ENCODE measurements at regions not wholly inside any gene's neighbourhood (a gene's known extent, or its start where the extent isn't known, plus 50 kb on each side); places are given as distances from the start of the nearest gene placed in this dataset.

- no peak overlapping the region for H3K27ac ChIP-seq (ENCODE audit: low read depth, low read length)
- no peak overlapping the region for H3K9ac ChIP-seq (ENCODE audit: low read length)
- peaks cover 31% of the 10 kb centered on the region; the same call in 1 of the 2 replicates for H3K27me3 ChIP-seq (ENCODE audit: control insufficient read depth, insufficient read depth, low read length)
- no peaks in the 10 kb centered on the region for H3K9me3 ChIP-seq (ENCODE audit: control insufficient read depth, insufficient read depth, low read depth, low read length)
- no peaks in the 10 kb centered on the region for H3K36me3 ChIP-seq (ENCODE audit: control insufficient read depth, insufficient read depth, low read length)
- peak overlapping the region; percentile 29 for H3K4me3 ChIP-seq (ENCODE audit: low read depth, low read length)
- peaks cover 16% of the 10 kb centered on the region for H3K4me1 ChIP-seq (ENCODE audit: control insufficient read depth, insufficient read depth, low read length)
Measured at GRCh38 chr15:70451821-70452653, 311.3 kb downstream of the UACA start.

GRCh38 chr15:70450142-70450443 lies 313.3 kb downstream of the UACA start:
- Histone ChIP-seq H3K36me3 (ENCODE audit: control insufficient read depth, insufficient read depth, low read length) (no peaks in the 10 kb centered on the region), H3K9me3 (ENCODE audit: control insufficient read depth, insufficient read depth, low read depth, low read length) (no peaks in the 10 kb centered on the region), H3K27ac (ENCODE audit: low read depth, low read length) (no peak overlapping the region), H3K27me3 (ENCODE audit: control insufficient read depth, insufficient read depth, low read length) (peaks cover 31% of the 10 kb centered on the region; the same call in 1 of the 2 replicates), H3K4me3 (ENCODE audit: low read depth, low read length) (no peak overlapping the region), H3K4me1 (ENCODE audit: control insufficient read depth, insufficient read depth, low read length) (peaks cover 16% of the 10 kb centered on the region), H3K9ac (ENCODE audit: low read length) (no peak overlapping the region)

GRCh38 chr15:70449311-70450141 lies 313.8 kb downstream of the UACA start:
- no peaks in the 10 kb centered on the region for H3K36me3 ChIP-seq (ENCODE audit: control insufficient read depth, insufficient read depth, low read length)
- H3K4me3 ChIP-seq (ENCODE audit: low read depth, low read length): no peak overlapping the region
- H3K27ac ChIP-seq (ENCODE audit: low read depth, low read length): no peak overlapping the region
- no peak overlapping the region for H3K9ac ChIP-seq (ENCODE audit: low read length)
- peaks cover 31% of the 10 kb centered on the region; the same call in 1 of the 2 replicates for H3K27me3 ChIP-seq (ENCODE audit: control insufficient read depth, insufficient read depth, low read length)
- no peaks in the 10 kb centered on the region for H3K9me3 ChIP-seq (ENCODE audit: control insufficient read depth, insufficient read depth, low read depth, low read length)
- peaks cover 16% of the 10 kb centered on the region for H3K4me1 ChIP-seq (ENCODE audit: control insufficient read depth, insufficient read depth, low read length)

- peaks cover 33% of the 10 kb centered on the region for H3K27me3 ChIP-seq (ENCODE audit: control insufficient read depth, insufficient read depth, low read length)
- H3K27ac ChIP-seq (ENCODE audit: low read depth, low read length): no peak overlapping the region
- peaks cover 24% of the 10 kb centered on the region for H3K4me1 ChIP-seq (ENCODE audit: control insufficient read depth, insufficient read depth, low read length)
- no peak overlapping the region for H3K9ac ChIP-seq (ENCODE audit: low read length)
- H3K4me3 ChIP-seq (ENCODE audit: low read depth, low read length): no peak overlapping the region
- H3K9me3 ChIP-seq (ENCODE audit: control insufficient read depth, insufficient read depth, low read depth, low read length): no peaks in the 10 kb centered on the region
- H3K36me3 ChIP-seq (ENCODE audit: control insufficient read depth, insufficient read depth, low read length): no peaks in the 10 kb centered on the region
Measured at GRCh38 chr15:70447928-70448698, 315.2 kb downstream of the UACA start.

GRCh38 chr15:70447521-70447920 lies 315.8 kb downstream of the UACA start:
- Histone ChIP-seq H3K4me3 (ENCODE audit: low read depth, low read length) (no peak overlapping the region), H3K36me3 (ENCODE audit: control insufficient read depth, insufficient read depth, low read length) (no peaks in the 10 kb centered on the region), H3K4me1 (ENCODE audit: control insufficient read depth, insufficient read depth, low read length) (peaks cover 27% of the 10 kb centered on the region), H3K27me3 (ENCODE audit: control insufficient read depth, insufficient read depth, low read length) (peaks cover 39% of the 10 kb centered on the region), H3K9ac (ENCODE audit: low read length) (no peak overlapping the region), H3K9me3 (ENCODE audit: control insufficient read depth, insufficient read depth, low read depth, low read length) (no peaks in the 10 kb centered on the region), H3K27ac (ENCODE audit: low read depth, low read length) (no peak overlapping the region)

GRCh38 chr15:70447081-70447480 lies 316.3 kb downstream of the UACA start:
- peaks cover 42% of the 10 kb centered on the region for H3K27me3 ChIP-seq (ENCODE audit: control insufficient read depth, insufficient read depth, low read length)
- H3K4me3 ChIP-seq (ENCODE audit: low read depth, low read length): no peak overlapping the region

GRCh38 chr15:70443486-70444273 lies 319.7 kb downstream of the UACA start:
- Histone ChIP-seq H3K4me1 (ENCODE audit: control insufficient read depth, insufficient read depth, low read length) (peaks cover 11% of the 10 kb centered on the region), H3K36me3 (ENCODE audit: control insufficient read depth, insufficient read depth, low read length) (no peaks in the 10 kb centered on the region), H3K9ac (ENCODE audit: low read length) (no peak overlapping the region), H3K4me3 (ENCODE audit: low read depth, low read length) (no peak overlapping the region), H3K27me3 (ENCODE audit: control insufficient read depth, insufficient read depth, low read length) (peaks cover 28% of the 10 kb centered on the region), H3K9me3 (ENCODE audit: control insufficient read depth, insufficient read depth, low read depth, low read length) (no peaks in the 10 kb centered on the region), H3K27ac (ENCODE audit: low read depth, low read length) (no peak overlapping the region)

More at GRCh38 chr15:70447081-70447480, 316.3 kb downstream of the UACA start:
- no peaks in the 10 kb centered on the region for H3K9me3 ChIP-seq (ENCODE audit: control insufficient read depth, insufficient read depth, low read depth, low read length)
- no peak overlapping the region for H3K27ac ChIP-seq (ENCODE audit: low read depth, low read length)
- peaks cover 24% of the 10 kb centered on the region for H3K4me1 ChIP-seq (ENCODE audit: control insufficient read depth, insufficient read depth, low read length)
- no peaks in the 10 kb centered on the region for H3K36me3 ChIP-seq (ENCODE audit: control insufficient read depth, insufficient read depth, low read length)
- no peak overlapping the region for H3K9ac ChIP-seq (ENCODE audit: low read length)

- peaks cover 20% of the 10 kb centered on the region for H3K27me3 ChIP-seq (ENCODE audit: control insufficient read depth, insufficient read depth, low read length)
- H3K27ac ChIP-seq (ENCODE audit: low read depth, low read length): no peak overlapping the region
- H3K4me3 ChIP-seq (ENCODE audit: low read depth, low read length): no peak overlapping the region
- H3K9ac ChIP-seq (ENCODE audit: low read length): no peak overlapping the region
- no peaks in the 10 kb centered on the region for H3K9me3 ChIP-seq (ENCODE audit: control insufficient read depth, insufficient read depth, low read depth, low read length)
- H3K36me3 ChIP-seq (ENCODE audit: control insufficient read depth, insufficient read depth, low read length): no peaks in the 10 kb centered on the region
- peaks cover 19% of the 10 kb centered on the region for H3K4me1 ChIP-seq (ENCODE audit: control insufficient read depth, insufficient read depth, low read length)
Measured at GRCh38 chr15:70442616-70443321, 320.6 kb downstream of the UACA start.

GRCh38 chr15:70442211-70442610 lies 321.1 kb downstream of the UACA start:
- no peak overlapping the region for H3K27ac ChIP-seq (ENCODE audit: low read depth, low read length)
- no peak overlapping the region for H3K9ac ChIP-seq (ENCODE audit: low read length)
- H3K36me3 ChIP-seq (ENCODE audit: control insufficient read depth, insufficient read depth, low read length): no peaks in the 10 kb centered on the region
- H3K9me3 ChIP-seq (ENCODE audit: control insufficient read depth, insufficient read depth, low read depth, low read length): no peaks in the 10 kb centered on the region
- peaks cover 23% of the 10 kb centered on the region for H3K4me1 ChIP-seq (ENCODE audit: control insufficient read depth, insufficient read depth, low read length)
- H3K27me3 ChIP-seq (ENCODE audit: control insufficient read depth, insufficient read depth, low read length): peaks cover 17% of the 10 kb centered on the region
- no peak overlapping the region for H3K4me3 ChIP-seq (ENCODE audit: low read depth, low read length)
